A549 (cell line): ENCODE measurements at regions not wholly inside any gene's neighbourhood (a gene's known extent, or its start where the extent isn't known, plus 50 kb on each side); places are given as distances from the start of the nearest gene placed in this dataset.

Experiments
- ATAC-seq, 2 experiments: fragments of 200-7000 bp in 1 of 2; fragments of >200 bp in 1 of 2; cut with Nextera tagmentation in 1 of 2; cut with Tn5 transposase in 1 of 2; 3 replicates each; pipeline versions ENCODE4 v1.8.0 to v1.9.1; 2018 to 2020; ENCODE audit warnings: mild to moderate bottlenecking in 1 of 2, moderate library complexity in 1 of 2
- CTCF ChIA-PET: fragments of 300-600 bp; sonication (Branson Sonifier 250); formaldehyde crosslinking; extraction: SDS; loops from one replicate; lab custom pipeline; 2021; ENCODE audit warnings: antibody characterized with exemption, inconsistent platforms; lab: Yijun Ruan, JAX
- POLR2A ChIA-PET: fragments of 350-600 bp; formaldehyde crosslinking; extraction: SDS; loops from one replicate; lab custom pipeline; 2021; ENCODE audit warnings: antibody characterized with exemption, inconsistent platforms; lab: Yijun Ruan, JAX
- DNase-seq, 2 experiments: peaks; one replicate each; pipeline versions ENCODE4 v3.0.0 to v3.0.0-alpha.2; 2011 to 2016; ENCODE audit warnings: low read depth in 1 of 2, low spot score in 1 of 2
- FAIRE-seq: peaks from 2 replicates; lab custom pipeline; 2011; peaks lifted over from hg19 to GRCh38; lab: Jason Lieb, UNC
- H3K27ac ChIP-seq, 2 experiments: fragments of >200 bp; sonication (Bioruptor Twin); formaldehyde crosslinking; 3 replicates each; pipeline ENCODE4 v1.5.1; 2016 to 2017
- H3K4me1 ChIP-seq: fragments of >200 bp; sonication (Bioruptor Twin); formaldehyde crosslinking; 3 replicates; pipeline ENCODE4 v1.6.1; 2016
- H3K4me2 ChIP-seq: fragments of >200 bp; sonication (Bioruptor Twin); formaldehyde crosslinking; 3 replicates; pipeline ENCODE4 v1.6.1; 2016
- H3K4me3 ChIP-seq: fragments of >200 bp; sonication (Bioruptor Twin); formaldehyde crosslinking; 3 replicates; pipeline ENCODE4 v1.5.1; 2016
- H3K9me3 ChIP-seq: fragments of >200 bp; sonication (Bioruptor Twin); formaldehyde crosslinking; 3 replicates; pipeline ENCODE4 v1.6.1; 2016
- CEBPB ChIP-seq, 2 experiments: fragments of >200 bp in 1 of 2; sonication (Bioruptor Twin) in 1 of 2; formaldehyde crosslinking in 1 of 2; IDR thresholded peaks; 2 replicates each; pipeline ENCODE4 v1.6.1; 2012 to 2016
- EP300 ChIP-seq, 2 experiments: fragments of >200 bp; sonication (Bioruptor Twin); formaldehyde crosslinking; IDR thresholded peaks; 2 replicates in 1 of 2; 3 replicates in 1 of 2; pipeline ENCODE4 v1.6.1; 2016 to 2017
- FOSB ChIP-seq: fragments of 250-450 bp; sonication (Bioruptor Pico); IDR thresholded peaks from 2 replicates; pipeline ENCODE4 v1.5.0; 2020; ENCODE audit warnings: mild to moderate bottlenecking, moderate library complexity
- FOSL2 ChIP-seq, 2 experiments: fragments of 450-650 bp in 1 of 2; fragments of >200 bp in 1 of 2; sonication (Bioruptor Twin) in 1 of 2; formaldehyde crosslinking; IDR thresholded peaks; 2 replicates each; pipeline versions ENCODE4 v1.5.0 to v1.6.1; 2016 to 2020; ENCODE audit warnings: mild to moderate bottlenecking in 1 of 2, moderate library complexity in 1 of 2
- HDAC2 ChIP-seq: fragments of 200-600 bp; sonication (generic); IDR thresholded peaks from 2 replicates; pipeline ENCODE4 v1.6.1; 2016
- HEYL ChIP-seq: fragments of 250-450 bp; sonication (Bioruptor Pico); IDR thresholded peaks from 2 replicates; pipeline ENCODE4 v1.8.0; 2021; ENCODE audit warnings: mild to moderate bottlenecking, moderate library complexity
- HOXA7 ChIP-seq: fragments of 250-450 bp; sonication (Bioruptor Pico); IDR thresholded peaks from 2 replicates; pipeline ENCODE4 v1.5.0; 2020; ENCODE audit warnings: mild to moderate bottlenecking, moderate library complexity
- HOXB5 ChIP-seq: fragments of 250-450 bp; sonication (Bioruptor Pico); IDR thresholded peaks from 2 replicates; pipeline ENCODE4 v1.5.0; 2020; ENCODE audit warnings: mild to moderate bottlenecking, moderate library complexity
- JUN ChIP-seq, 2 experiments: fragments of >200 bp; sonication (Bioruptor Twin); formaldehyde crosslinking; IDR thresholded peaks; 2 replicates in 1 of 2; 3 replicates in 1 of 2; pipeline ENCODE4 v1.6.1; 2016 to 2017
- JUNB ChIP-seq: fragments of >200 bp; sonication (Bioruptor Twin); formaldehyde crosslinking; IDR thresholded peaks from 2 replicates; pipeline ENCODE4 v1.6.1; 2016
- MAFK ChIP-seq: fragments of 450-650 bp; IDR thresholded peaks from 2 replicates; pipeline ENCODE4 v1.6.1; 2014; ENCODE audit not compliant: partially characterized antibody
- NFE2L2 ChIP-seq: fragments of 150-350 bp; conservative IDR thresholded peaks from 2 replicates; pipeline ENCODE4 v1.6.1; 2014; ENCODE audit warnings: low read length
- NR3C1 ChIP-seq: fragments of >200 bp; sonication (Bioruptor Twin); formaldehyde crosslinking; IDR thresholded peaks from 3 replicates; pipeline ENCODE4 v1.6.1; 2017
- POLR2AphosphoS2 ChIP-seq: conservative IDR thresholded peaks from 2 replicates; pipeline ENCODE4 v1.6.1; 2012; ENCODE audit warnings: low read length, improper control_type of control experiment, inconsistent platforms
- RAD21 ChIP-seq, 2 experiments: fragments of >200 bp in 1 of 2; sonication (Bioruptor Twin) in 1 of 2; formaldehyde crosslinking in 1 of 2; IDR thresholded peaks in 1 of 2; conservative IDR thresholded peaks in 1 of 2; 2 replicates in 1 of 2; 3 replicates in 1 of 2; pipeline ENCODE4 v1.6.1; 2012 to 2018; ENCODE audit warnings: inconsistent platforms in 1 of 2
- RCOR1 ChIP-seq: fragments of 150-350 bp; IDR thresholded peaks from 2 replicates; pipeline ENCODE4 v1.6.1; 2014; ENCODE audit warnings: antibody characterized with exemption, low read length, low read depth
- RNF2 ChIP-seq: fragments of 200-600 bp; sonication (generic); IDR thresholded peaks from 2 replicates; pipeline ENCODE4 v1.6.1; 2016; ENCODE audit warnings: low read depth, mild to moderate bottlenecking, antibody characterized with exemption, moderate library complexity, borderline replicate concordance
- ZC3H11A ChIP-seq: fragments of 450-650 bp; IDR thresholded peaks from 2 replicates; pipeline ENCODE4 v1.6.1; 2014; ENCODE audit warnings: antibody characterized with exemption, mild to moderate bottlenecking
- ZFP36 ChIP-seq: fragments of 450-650 bp; IDR thresholded peaks from 2 replicates; pipeline ENCODE4 v1.6.1; 2014; ENCODE audit warnings: borderline replicate concordance; ENCODE audit not compliant: partially characterized antibody
- ZNF302 ChIP-seq: fragments of 250-450 bp; sonication (Bioruptor Pico); IDR thresholded peaks from 2 replicates; pipeline ENCODE4 v1.9.0; 2021; ENCODE audit warnings: inconsistent platforms, mild to moderate bottlenecking, moderate library complexity
- WGBS: methylation state at CpG from one replicate; pipeline ENCODE4 v1.1.6; 2017; ENCODE audit errors: missing lambda C conversion rate; 5-methylcytosine and 5-hydroxymethylcytosine counted together
- TF ChIP-seq, protein P1 (sequence below): fragments of 150-350 bp; IDR thresholded peaks from 2 replicates; pipeline ENCODE4 v1.6.1; 2014; ENCODE audit warnings: low read depth, mild to moderate bottlenecking, low read length
- TF ChIP-seq, protein P2 (sequence below): fragments of >200 bp; sonication (Bioruptor Twin); formaldehyde crosslinking; IDR thresholded peaks from 2 replicates; pipeline ENCODE4 v1.6.1; 2016
- TF ChIP-seq, protein P3 (sequence below): IDR thresholded peaks from 2 replicates; pipeline ENCODE4 v1.6.1; 2012; ENCODE audit warnings: low read depth, borderline replicate concordance
- TF ChIP-seq, protein P4 (sequence below): fragments of 450-650 bp; IDR thresholded peaks from 2 replicates; pipeline ENCODE4 v1.6.1; 2014; ENCODE audit warnings: antibody characterized with exemption

DNA sequence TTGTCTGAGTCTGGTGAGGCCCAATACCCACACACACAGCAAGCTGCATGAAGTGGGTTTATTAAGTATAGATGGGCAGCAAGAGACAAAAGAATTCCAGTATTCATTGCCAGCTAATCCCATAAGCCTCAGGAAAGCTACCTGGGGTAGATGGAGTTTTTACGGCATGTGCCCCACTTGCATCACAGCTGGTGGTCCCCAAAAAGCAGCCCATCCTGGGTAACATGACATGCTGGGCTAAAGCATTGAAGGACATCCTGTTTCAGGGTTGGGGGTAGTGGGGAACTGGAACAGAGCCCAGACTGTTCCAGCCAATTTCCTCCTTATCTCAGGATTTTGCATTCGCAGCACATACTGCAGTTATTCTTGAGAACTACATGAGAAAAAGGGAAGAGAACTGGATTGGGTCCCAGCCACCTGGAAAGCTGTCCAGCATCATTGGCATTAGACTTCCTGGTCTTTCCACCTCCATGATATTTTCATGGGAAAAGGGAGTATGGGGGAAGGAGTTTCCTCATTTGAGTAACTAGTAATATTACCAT lies 240.1 kb upstream of the MMADHC start:
- Histone ChIP-seq H3K27ac (no peak overlapping the region), H3K4me3 (no peak overlapping the region), H3K4me1 (peaks cover 2% of the 10 kb centered on the region; the same call in 2 of the 3 replicates), H3K4me2 (no peak overlapping the region), H3K9me3 (no peaks in the 10 kb centered on the region)
- FAIRE-seq (no peak), ATAC-seq (no peak), DNase-seq (no peak)
- CTCF ChIA-PET: no interaction called here
- WGBS: 88% methylated on average over 2 of the region's 2 CpGs
- TF ChIP-seq EP300 (IDR thresholded peaks at IDR 0.05) (no peak), JUNB (no peak), ZFP36 (no peak), HOXA7 (CRISPR knock-in tag) (no peak), RAD21 (conservative IDR thresholded peaks at IDR 0.05 in 1 of 2, IDR thresholded peaks at IDR 0.05 in 1 of 2) (no peak), JUN (IDR thresholded peaks at IDR 0.05) (no peak)
- TF ChIP-seq, protein P1, sequence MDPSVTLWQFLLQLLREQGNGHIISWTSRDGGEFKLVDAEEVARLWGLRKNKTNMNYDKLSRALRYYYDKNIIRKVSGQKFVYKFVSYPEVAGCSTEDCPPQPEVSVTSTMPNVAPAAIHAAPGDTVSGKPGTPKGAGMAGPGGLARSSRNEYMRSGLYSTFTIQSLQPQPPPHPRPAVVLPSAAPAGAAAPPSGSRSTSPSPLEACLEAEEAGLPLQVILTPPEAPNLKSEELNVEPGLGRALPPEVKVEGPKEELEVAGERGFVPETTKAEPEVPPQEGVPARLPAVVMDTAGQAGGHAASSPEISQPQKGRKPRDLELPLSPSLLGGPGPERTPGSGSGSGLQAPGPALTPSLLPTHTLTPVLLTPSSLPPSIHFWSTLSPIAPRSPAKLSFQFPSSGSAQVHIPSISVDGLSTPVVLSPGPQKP: no peak
- TF ChIP-seq, protein P2, sequence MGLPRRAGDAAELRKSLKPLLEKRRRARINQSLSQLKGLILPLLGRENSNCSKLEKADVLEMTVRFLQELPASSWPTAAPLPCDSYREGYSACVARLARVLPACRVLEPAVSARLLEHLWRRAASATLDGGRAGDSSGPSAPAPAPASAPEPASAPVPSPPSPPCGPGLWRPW: no peak
- TF ChIP-seq, protein P3, sequence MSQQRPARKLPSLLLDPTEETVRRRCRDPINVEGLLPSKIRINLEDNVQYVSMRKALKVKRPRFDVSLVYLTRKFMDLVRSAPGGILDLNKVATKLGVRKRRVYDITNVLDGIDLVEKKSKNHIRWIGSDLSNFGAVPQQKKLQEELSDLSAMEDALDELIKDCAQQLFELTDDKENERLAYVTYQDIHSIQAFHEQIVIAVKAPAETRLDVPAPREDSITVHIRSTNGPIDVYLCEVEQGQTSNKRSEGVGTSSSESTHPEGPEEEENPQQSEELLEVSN: no peak
- POLR2A ChIA-PET: no interaction called here

DNA sequence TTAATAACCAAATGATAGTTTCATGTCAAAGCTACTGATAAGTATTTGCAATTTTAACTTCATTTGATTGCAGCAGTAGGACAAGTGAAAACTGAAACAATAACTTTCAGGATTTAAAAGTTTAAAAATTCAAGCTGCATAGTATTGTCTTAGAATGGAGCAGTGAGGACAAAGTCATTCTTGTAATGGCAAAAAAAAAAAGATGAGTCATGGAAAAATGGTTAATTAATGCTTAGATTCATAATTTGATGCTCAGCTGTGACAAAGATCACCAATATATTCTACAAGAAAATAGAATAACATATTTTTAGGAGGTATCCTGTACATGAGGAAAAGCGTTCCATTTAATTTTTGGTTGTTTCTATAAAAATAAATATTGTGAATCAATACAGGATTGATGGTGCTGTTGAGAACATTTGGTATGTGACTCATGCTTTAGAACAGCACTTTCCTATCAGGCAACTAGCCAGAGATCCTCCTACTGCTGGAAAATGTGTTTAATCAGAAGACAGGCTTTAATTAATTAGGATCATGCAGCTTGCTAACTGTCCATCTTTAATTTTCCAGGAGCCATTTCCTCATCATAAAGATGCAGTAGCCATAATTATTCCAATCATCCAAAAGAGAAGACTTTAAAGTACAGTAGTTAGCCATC lies 239.0 kb upstream of the MMADHC start:
- Histone ChIP-seq H3K27ac (no peak overlapping the region), H3K4me3 (no peak overlapping the region), H3K4me1 (no peaks in the 10 kb centered on the region), H3K9me3 (no peaks in the 10 kb centered on the region), H3K4me2 (no peak overlapping the region)
- DNase-seq (no peak), ATAC-seq (no peak), FAIRE-seq (no peak)
- peak; percentile 18; the same call in 1 of the 2 replicates for TF ChIP-seq NFE2L2
- no peak for TF ChIP-seq FOSL2 (IDR thresholded peaks at IDR 0.05)
- TF ChIP-seq FOSL2 (CRISPR knock-in tag; IDR thresholded peaks at IDR 0.05): no peak
- peak; percentile 72 for TF ChIP-seq MAFK
- WGBS: 79% methylated on average over 1 of the region's 1 CpG
- ChIA-PET POLR2A (no interaction called here), CTCF (interaction anchor here (1.2 kb wide), 1 partner anchor 10 kb away, joined by 3 read pairs; no protein-coding TSS in a partner anchor)

DNA sequence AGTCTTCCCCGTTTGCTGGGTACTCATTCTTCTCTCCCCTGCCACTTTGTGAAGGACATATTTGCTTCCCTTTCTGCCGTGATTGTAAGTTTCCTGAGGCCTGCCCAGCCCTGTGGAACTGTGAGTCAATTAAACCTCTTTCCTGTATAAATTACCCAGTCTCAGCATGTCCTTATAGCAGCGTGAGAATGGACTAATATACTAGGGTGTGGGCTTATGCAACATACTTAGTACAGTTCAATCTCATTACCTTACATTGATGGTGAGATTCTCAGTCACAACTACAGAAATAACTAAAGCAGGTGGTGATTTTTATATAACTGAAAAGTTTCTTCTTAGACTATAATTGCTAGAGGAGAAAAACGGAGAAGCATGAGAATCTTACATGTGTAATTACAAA lies 237.9 kb upstream of the MMADHC start:
- no peak for FAIRE-seq
- CTCF ChIA-PET: no interaction called here
- no peak for ATAC-seq

DNA sequence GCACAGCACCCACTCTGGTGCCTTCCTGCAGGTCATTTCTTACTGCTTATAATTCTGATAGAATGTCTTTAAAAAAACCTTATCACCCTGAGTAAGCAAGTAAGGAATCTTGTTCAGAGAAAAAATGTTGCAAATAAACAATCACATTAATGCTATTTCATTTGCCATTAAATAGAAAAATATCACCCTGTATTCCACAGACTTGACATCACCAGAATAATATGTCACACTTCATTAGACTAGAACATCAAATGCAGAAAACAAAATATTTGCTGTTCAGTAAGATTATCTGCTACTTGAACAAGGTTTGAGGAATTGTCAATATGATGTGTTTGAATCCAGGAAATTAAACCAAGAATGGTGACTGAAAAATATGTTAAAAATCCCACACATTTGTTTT lies 236.6 kb upstream of the MMADHC start:
- Histone ChIP-seq H3K4me3 (no peak overlapping the region), H3K27ac (no peak overlapping the region), H3K4me1 (no peaks in the 10 kb centered on the region), H3K4me2 (no peak overlapping the region), H3K9me3 (no peaks in the 10 kb centered on the region)
- no peak for DNase-seq
- FAIRE-seq: no peak
- ATAC-seq: no peak
- POLR2A ChIA-PET: no interaction called here
- CTCF ChIA-PET: no interaction called here
- TF ChIP-seq HOXB5 (CRISPR knock-in tag): no peak
- no peak for TF ChIP-seq POLR2AphosphoS2
- TF ChIP-seq FOSB (CRISPR knock-in tag): no peak
- TF ChIP-seq NR3C1: no peak
- TF ChIP-seq FOSL2 (IDR thresholded peaks at IDR 0.05): no peak
- TF ChIP-seq FOSL2 (CRISPR knock-in tag; IDR thresholded peaks at IDR 0.05): no peak
- TF ChIP-seq HEYL: no peak
- no peak for TF ChIP-seq RCOR1
- TF ChIP-seq EP300 (IDR thresholded peaks at IDR 0.05): no peak
- no peak for TF ChIP-seq RNF2

More for the DNA sequence above, 237.9 kb upstream of the MMADHC start:
- Histone ChIP-seq H3K27ac (no peak overlapping the region), H3K9me3 (no peaks in the 10 kb centered on the region), H3K4me2 (no peak overlapping the region), H3K4me3 (no peak overlapping the region), H3K4me1 (no peaks in the 10 kb centered on the region)
- POLR2A ChIA-PET: no interaction called here
- TF ChIP-seq, protein P4, sequence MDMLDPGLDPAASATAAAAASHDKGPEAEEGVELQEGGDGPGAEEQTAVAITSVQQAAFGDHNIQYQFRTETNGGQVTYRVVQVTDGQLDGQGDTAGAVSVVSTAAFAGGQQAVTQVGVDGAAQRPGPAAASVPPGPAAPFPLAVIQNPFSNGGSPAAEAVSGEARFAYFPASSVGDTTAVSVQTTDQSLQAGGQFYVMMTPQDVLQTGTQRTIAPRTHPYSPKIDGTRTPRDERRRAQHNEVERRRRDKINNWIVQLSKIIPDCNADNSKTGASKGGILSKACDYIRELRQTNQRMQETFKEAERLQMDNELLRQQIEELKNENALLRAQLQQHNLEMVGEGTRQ: no peak
- TF ChIP-seq FOSL2 (IDR thresholded peaks at IDR 0.05) (no peak), FOSL2 (CRISPR knock-in tag; IDR thresholded peaks at IDR 0.05) (no peak), HOXA7 (CRISPR knock-in tag) (no peak), ZNF302 (CRISPR knock-in tag) (no peak), ZC3H11A (no peak), RNF2 (no peak), CEBPB (IDR thresholded peaks at IDR 0.05) (no peak), HDAC2 (no peak)
- WGBS: 64% methylated on average over 4 of the region's 4 CpGs
- DNase-seq: no peak
